Natural killer cell (primary cell): ENCODE measurements at regions not wholly inside any gene's neighbourhood (a gene's known extent, or its start where the extent isn't known, plus 50 kb on each side); places are given as distances from the start of the nearest gene placed in this dataset.

Source experiments
- ATAC-seq, 3 donors: fragments of 150-1000 bp in 2 of 3; fragments of 200-7000 bp in 1 of 3; cut with Tn5 transposase; 1 replicate in 1 of 3; 2 replicates in 2 of 3; pipeline ENCODE4 v1.10.0; 2021; ENCODE audit warnings: mild to moderate bottlenecking in 2 of 3, moderate library complexity in 2 of 3
- DNase-seq, 2 donors: peaks; one replicate each; pipeline versions ENCODE4 v3.0.0 to v3.0.0-alpha.2; 2013 to 2021; ENCODE audit warnings: mixed read lengths in 1 of 2
- H3K27ac ChIP-seq: one replicate; pipeline ENCODE4 v1.5.1; 2013; ENCODE audit warnings: mild to moderate bottlenecking, low read length
- H3K27me3 ChIP-seq: one replicate; pipeline ENCODE4 v1.6.1; 2013; ENCODE audit warnings: low read length; ENCODE audit not compliant: control insufficient read depth, insufficient read depth
- H3K36me3 ChIP-seq: one replicate; pipeline ENCODE4 v1.6.1; 2013; ENCODE audit warnings: low read length; ENCODE audit not compliant: control insufficient read depth, insufficient read depth
- H3K4me1 ChIP-seq: one replicate; pipeline ENCODE4 v1.6.1; 2013; ENCODE audit warnings: low read length; ENCODE audit not compliant: control insufficient read depth, insufficient read depth
- H3K4me3 ChIP-seq: one replicate; pipeline ENCODE4 v1.5.1; 2013; ENCODE audit warnings: low read length
- H3K9me3 ChIP-seq: one replicate; pipeline ENCODE4 v1.6.1; 2013; ENCODE audit warnings: low read length; ENCODE audit not compliant: control insufficient read depth, insufficient read depth
- H3K27ac Mint-ChIP-seq, 2 donors: one replicate each; pipeline ENCODE4 v1.8.0; 2022; ENCODE audit warnings: mild to moderate bottlenecking in 2 of 2, mixed read lengths in 2 of 2, moderate library complexity in 1 of 2
- H3K27me3 Mint-ChIP-seq, 2 donors: one replicate each; pipeline ENCODE4 v1.8.0; 2022; ENCODE audit warnings: low read depth in 2 of 2, mixed read lengths in 2 of 2
- H3K36me3 Mint-ChIP-seq: one replicate; pipeline ENCODE4 v1.8.0; 2022; ENCODE audit warnings: mixed read lengths
- H3K4me1 Mint-ChIP-seq, 2 donors: one replicate each; pipeline ENCODE4 v1.8.0; 2022; ENCODE audit warnings: mixed read lengths in 2 of 2
- H3K4me3 Mint-ChIP-seq: one replicate; pipeline ENCODE4 v1.8.0; 2022; ENCODE audit warnings: mild to moderate bottlenecking, moderate library complexity, mixed read lengths
- H3K9me3 Mint-ChIP-seq, 2 donors: one replicate each; pipeline ENCODE4 v1.8.0; 2022; ENCODE audit warnings: mixed read lengths in 2 of 2
- WGBS: methylation state at CpG from one replicate; pipeline ENCODE4 v1.1.7; 2013; ENCODE audit warnings: missing lambda C conversion rate; ENCODE audit not compliant: insufficient coverage; 5-methylcytosine and 5-hydroxymethylcytosine counted together
- intact Hi-C: fragments of 100-400 bp; cut with micrococcal nuclease; formaldehyde crosslinking; loops from one replicate; pipeline ENCODE4 v1.14.2; 2022
- TF ChIP-seq, protein P1 (sequence below): fragments of 200-600 bp; IDR thresholded peaks from one replicate; pipeline ENCODE4 v1.8.0; 2022; ENCODE audit warnings: antibody characterized with exemption

GRCh38 chr2:128442053-128442751 is 123.5 kb upstream of the HS6ST1 start:
- Mint-ChIP-seq H3K9me3 (no peaks in the 10 kb centered on the region), H3K4me1 (no peaks in the 10 kb centered on the region), H3K36me3 (no peaks in the 10 kb centered on the region), H3K4me3 (no peak overlapping the region), H3K27ac (no peak overlapping the region), H3K27me3 (peaks cover 0 to 3% of the 10 kb centered on the region in 2 donors)
- no peaks in the 10 kb centered on the region for H3K4me1 ChIP-seq
- TF ChIP-seq, protein P1, sequence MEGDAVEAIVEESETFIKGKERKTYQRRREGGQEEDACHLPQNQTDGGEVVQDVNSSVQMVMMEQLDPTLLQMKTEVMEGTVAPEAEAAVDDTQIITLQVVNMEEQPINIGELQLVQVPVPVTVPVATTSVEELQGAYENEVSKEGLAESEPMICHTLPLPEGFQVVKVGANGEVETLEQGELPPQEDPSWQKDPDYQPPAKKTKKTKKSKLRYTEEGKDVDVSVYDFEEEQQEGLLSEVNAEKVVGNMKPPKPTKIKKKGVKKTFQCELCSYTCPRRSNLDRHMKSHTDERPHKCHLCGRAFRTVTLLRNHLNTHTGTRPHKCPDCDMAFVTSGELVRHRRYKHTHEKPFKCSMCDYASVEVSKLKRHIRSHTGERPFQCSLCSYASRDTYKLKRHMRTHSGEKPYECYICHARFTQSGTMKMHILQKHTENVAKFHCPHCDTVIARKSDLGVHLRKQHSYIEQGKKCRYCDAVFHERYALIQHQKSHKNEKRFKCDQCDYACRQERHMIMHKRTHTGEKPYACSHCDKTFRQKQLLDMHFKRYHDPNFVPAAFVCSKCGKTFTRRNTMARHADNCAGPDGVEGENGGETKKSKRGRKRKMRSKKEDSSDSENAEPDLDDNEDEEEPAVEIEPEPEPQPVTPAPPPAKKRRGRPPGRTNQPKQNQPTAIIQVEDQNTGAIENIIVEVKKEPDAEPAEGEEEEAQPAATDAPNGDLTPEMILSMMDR = no peak
- intact Hi-C loops = no loop called here
- no peaks in the 10 kb centered on the region for H3K36me3 ChIP-seq
- ATAC-seq = no peak
- H3K27ac ChIP-seq = no peak overlapping the region
- no peak overlapping the region for H3K4me3 ChIP-seq
- whole genome bisulfite sequencing = 56% methylated on average over 8 of the region's 8 CpGs
- H3K27me3 ChIP-seq = no peaks in the 10 kb centered on the region
- no peak for DNase-seq
- H3K9me3 ChIP-seq = no peaks in the 10 kb centered on the region

GRCh38 chr2:128442891-128443302 is 124.2 kb upstream of the HS6ST1 start:
- Mint-ChIP-seq H3K9me3 (no peaks in the 10 kb centered on the region), H3K36me3 (no peaks in the 10 kb centered on the region), H3K4me3 (no peak overlapping the region), H3K27ac (no peak overlapping the region), H3K4me1 (no peaks in the 10 kb centered on the region), H3K27me3 (peaks cover 0 to 3% of the 10 kb centered on the region in 2 donors)
- intact Hi-C loops = no loop called here
- TF ChIP-seq, protein P1 = no peak
- H3K27ac ChIP-seq = no peak overlapping the region
- peak in 1 of 2 donors; percentile 8 for DNase-seq
- WGBS = 31% methylated on average over 10 of the region's 10 CpGs
- no peaks in the 10 kb centered on the region for H3K4me1 ChIP-seq
- H3K36me3 ChIP-seq = no peaks in the 10 kb centered on the region
- no peak for ATAC-seq
- no peak overlapping the region for H3K4me3 ChIP-seq
- H3K9me3 ChIP-seq = no peaks in the 10 kb centered on the region
- H3K27me3 ChIP-seq = no peaks in the 10 kb centered on the region

- H3K36me3 ChIP-seq = no peaks in the 10 kb centered on the region
- TF ChIP-seq, protein P1 = no peak
- H3K27ac ChIP-seq = no peak overlapping the region
- H3K9me3 Mint-ChIP-seq = no peaks in the 10 kb centered on the region
- H3K27me3 Mint-ChIP-seq = no peaks in the 10 kb centered on the region
- no peak for ATAC-seq
- intact Hi-C loops = no loop called here
- no peaks in the 10 kb centered on the region for H3K4me1 ChIP-seq
- DNase-seq = peak in 1 of 2 donors; percentile 2
- H3K4me1 Mint-ChIP-seq = no peaks in the 10 kb centered on the region
- H3K27ac Mint-ChIP-seq = no peak overlapping the region
- 80% methylated on average over 6 of the region's 7 CpGs for WGBS
- H3K9me3 ChIP-seq = no peaks in the 10 kb centered on the region
- H3K36me3 Mint-ChIP-seq = no peaks in the 10 kb centered on the region
- H3K4me3 Mint-ChIP-seq = no peak overlapping the region
- no peaks in the 10 kb centered on the region for H3K27me3 ChIP-seq
- no peak overlapping the region for H3K4me3 ChIP-seq
Observed at GRCh38 chr2:128444121-128444771, 125.6 kb upstream of the HS6ST1 start.
